ENCODE measurements at regions not wholly inside any gene's neighbourhood (a gene's known extent, or its start where the extent isn't known, plus 50 kb on each side); places are given as distances from the start of the nearest gene placed in this dataset.

DNA sequence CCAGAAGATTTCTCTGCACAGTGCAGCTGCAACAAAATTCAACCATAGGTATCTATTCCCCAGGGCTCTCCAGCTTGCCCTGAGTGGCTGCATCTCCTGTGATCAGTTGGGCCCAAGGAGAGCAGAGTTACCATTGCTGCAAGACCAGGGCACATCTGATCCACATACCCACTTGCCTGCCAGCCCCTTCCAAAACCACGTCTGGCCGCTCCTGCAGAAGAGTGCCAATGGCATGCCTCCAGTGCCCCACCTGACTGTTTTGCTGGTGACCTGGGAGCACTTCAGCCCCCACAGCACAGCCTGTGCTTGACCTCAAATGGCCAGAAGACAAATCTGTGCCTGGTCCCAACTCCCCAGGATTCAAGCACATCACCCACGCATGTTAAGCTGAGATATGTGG, 526.1 kb upstream of the GBE1 start:
- DNase-seq (ENCODE audit: low spot score): no peak

- DNase-seq (ENCODE audit: low spot score): no peak
Observed at GRCh38 chr3:82281205-82281604, 519.8 kb upstream of the GBE1 start.

GRCh38 chr3:82276992-82277391, 515.5 kb upstream of the GBE1 start:
- DNase-seq (ENCODE audit: low spot score): no peak

DNA sequence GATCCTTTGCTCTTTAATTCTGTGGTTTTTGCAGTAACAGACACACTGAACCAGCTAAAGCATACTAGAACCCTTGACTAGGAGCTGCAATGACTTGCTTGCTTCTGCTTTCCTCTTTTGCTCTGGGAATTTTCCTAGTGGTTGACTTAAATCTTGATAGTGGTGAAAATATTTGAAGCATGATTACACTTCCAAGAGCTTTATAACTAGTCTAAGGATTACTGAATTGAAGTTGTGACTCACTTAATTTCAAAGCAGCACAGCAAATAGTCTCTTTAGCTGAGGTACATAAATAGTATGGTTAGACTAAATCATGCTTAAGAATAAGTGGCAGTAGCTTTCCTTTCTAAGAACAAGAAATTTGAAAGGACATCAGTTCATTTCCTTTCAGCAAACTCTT, 513.5 kb upstream of the GBE1 start:
- no peak for DNase-seq (ENCODE audit: low spot score)

DNA sequence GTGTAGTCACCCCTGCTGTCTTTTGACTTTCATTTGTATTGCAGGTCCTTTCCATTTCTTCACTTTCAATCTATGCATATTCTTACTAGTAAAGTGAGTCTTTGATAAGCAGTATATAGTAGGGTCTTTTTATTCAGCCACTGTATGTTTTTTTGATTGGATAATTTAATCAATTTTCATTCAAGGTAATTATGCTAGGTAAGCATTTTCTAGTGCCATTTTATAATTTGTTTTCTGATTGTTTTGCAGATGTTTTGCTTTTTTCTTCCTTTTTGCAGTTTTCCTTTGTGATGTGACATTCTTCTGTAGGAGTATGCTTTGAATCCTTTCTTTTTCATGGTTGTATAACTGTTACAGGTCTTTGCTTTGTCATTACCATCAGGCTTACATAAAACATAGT, 504.3 kb upstream of the GBE1 start:
- DNase-seq (ENCODE audit: low spot score): no peak

- DNase-seq (ENCODE audit: low spot score): no peak
Observed at GRCh38 chr3:82262193-82262592, 500.7 kb upstream of the GBE1 start.

DNA sequence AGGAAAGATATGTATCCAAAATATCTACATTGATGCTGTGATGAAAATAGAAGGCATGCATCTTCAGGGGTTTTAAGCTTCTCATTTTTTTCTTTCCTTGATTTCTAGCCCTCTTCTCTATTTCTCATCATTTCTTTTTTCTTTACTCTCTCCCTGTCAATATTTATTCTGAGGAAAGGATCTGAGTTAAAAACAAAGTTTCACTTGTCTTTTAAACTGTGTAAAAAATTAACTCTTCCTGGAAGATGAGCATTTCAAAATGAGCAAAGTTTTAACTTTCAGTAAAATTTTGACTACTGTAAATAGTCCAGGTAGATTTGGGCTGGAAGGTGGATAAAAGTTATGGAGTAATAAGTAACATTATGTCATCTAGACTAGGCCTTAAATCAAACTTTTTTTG, 500.2 kb upstream of the GBE1 start:
- DNase-seq (ENCODE audit: low spot score): no peak

GRCh38 chr3:82261013-82261412, 499.6 kb upstream of the GBE1 start:
- no peak for DNase-seq (ENCODE audit: low spot score)

DNA sequence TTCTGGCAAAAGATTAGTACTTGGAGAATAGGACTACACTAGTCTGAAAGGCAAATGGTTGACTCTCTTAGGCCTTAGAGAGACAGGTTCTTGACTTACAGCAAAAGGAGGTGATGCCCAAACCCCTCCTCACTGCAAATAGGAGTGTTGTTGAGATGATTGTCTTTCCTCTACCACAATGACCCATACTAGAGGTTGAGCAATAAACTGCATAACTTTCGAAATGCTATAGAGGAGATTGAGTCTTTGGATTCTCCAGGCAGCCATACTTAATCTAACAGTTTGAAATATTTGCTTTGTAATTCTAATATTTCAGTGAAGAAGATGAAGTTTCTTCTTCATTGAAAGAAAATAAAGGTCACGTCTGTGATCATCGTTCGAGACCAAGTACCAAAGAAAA, 498.5 kb upstream of the GBE1 start:
- DNase-seq (ENCODE audit: low spot score): no peak

- DNase-seq (ENCODE audit: low spot score): no peak
Observed at GRCh38 chr3:82240322-82240721, 478.9 kb upstream of the GBE1 start.

- no peak for DNase-seq (ENCODE audit: low spot score)
Observed at GRCh38 chr3:82236257-82236656, 474.8 kb upstream of the GBE1 start.

- no peak for DNase-seq (ENCODE audit: low spot score)
Observed at GRCh38 chr3:82229397-82229796, 468.0 kb upstream of the GBE1 start.

GRCh38 chr3:82224661-82225060, 463.2 kb upstream of the GBE1 start:
- DNase-seq (ENCODE audit: low spot score): no peak

DNA sequence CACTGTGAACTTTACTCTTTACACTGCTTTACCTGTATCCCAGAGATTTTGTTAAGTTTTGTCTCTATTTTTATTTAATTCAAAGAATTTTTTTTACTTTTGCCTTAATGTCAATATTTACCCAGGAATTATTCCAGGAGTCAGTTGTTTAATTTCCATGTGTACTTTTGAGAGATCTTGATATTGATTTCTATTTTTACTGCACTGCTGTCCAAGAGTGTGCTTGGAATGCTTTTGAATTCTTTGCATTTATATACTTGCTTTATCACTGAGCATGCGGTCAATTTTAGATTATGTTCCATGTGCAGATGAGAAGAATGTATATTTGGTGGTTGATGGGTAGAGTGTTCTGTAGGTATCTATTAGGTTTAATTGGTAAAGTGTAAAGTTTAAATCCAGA, 461.0 kb upstream of the GBE1 start:
- DNase-seq (ENCODE audit: low spot score): no peak

DNA sequence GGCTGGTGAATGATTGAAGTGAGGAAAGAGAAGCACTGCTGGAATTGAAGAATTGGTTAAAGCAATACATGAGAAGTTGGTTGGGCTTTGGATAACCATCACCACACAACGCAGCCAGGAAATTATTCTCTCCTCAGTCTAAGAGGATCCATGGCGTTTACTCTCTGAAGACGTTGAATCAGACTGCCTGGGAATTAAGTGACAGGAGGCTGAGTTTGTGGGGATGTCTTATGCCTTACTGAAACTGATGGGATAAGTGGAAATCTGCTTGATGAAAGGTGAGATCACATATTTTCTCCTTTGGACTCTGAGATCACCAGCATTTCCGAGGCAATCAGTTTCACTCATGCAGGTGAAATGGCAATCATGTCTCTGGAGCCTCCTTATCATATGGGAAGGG, 456.1 kb upstream of the GBE1 start:
- DNase-seq (ENCODE audit: low spot score): no peak

DNA sequence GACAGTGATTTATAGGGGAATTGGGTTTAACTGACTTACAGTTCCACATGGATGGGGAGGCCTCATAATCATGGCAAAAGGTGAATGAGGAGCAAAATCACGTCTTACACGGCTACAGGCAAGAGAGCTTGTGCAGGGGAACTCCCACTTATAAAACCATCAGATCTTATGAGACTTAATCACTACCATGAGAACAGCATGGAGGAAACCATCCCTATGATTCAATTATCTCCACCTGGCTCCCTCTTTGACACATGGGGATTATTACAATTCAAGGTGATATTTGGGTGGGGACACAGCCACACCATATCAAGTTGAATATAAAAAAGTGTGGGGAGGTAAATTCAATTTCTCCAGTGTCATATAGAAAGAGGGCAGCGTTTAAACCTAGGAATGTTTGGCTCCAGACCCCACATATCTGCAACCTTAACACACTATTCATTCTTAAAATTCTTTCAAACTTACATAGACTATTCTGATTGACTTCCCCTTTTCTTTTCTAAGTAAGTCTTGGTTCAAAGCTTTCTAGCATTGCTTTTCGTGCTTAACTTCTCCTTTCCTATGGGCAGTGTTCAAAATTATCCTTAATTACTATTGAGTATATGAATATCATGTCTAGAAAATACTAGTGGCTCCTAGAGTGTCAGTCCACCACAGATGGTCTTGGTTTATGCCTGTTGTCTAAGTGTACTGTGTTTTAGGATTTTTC, 446.7 kb upstream of the GBE1 start:
- no peak for DNase-seq (ENCODE audit: low spot score)

- no peak for DNase-seq (ENCODE audit: low spot score)
Observed at GRCh38 chr3:82202269-82202668, 440.8 kb upstream of the GBE1 start.

GRCh38 chr3:82201316-82201715, 439.9 kb upstream of the GBE1 start:
- no peak for DNase-seq (ENCODE audit: low spot score)

- no peak for DNase-seq (ENCODE audit: low spot score)
Observed at GRCh38 chr3:82198009-82198408, 436.6 kb upstream of the GBE1 start.

- DNase-seq (ENCODE audit: low spot score): no peak
Observed at GRCh38 chr3:82196645-82197044, 435.2 kb upstream of the GBE1 start.

GRCh38 chr3:82194870-82195269, 433.4 kb upstream of the GBE1 start:
- DNase-seq (ENCODE audit: low spot score): no peak

DNA sequence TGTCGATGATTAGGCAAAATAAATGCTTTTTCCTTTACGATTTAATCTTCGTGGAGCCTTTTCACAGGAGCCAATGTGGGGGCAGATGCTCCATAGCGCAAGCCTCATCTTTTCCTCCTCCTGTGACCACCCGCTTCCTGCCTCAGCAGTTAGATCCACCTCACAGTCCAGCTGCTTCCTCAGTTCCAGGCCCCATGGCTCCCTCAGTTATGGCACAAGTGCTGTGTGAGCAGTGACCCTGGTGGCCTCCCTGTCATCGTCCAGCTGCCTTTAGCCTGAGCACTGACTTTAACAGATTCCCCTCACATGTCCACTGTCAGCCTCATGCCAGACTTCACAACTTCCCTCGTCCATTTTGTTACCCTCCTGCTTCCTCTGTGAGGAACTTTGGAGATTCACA, 424.6 kb upstream of the GBE1 start:
- no peak for DNase-seq (ENCODE audit: low spot score)

DNA sequence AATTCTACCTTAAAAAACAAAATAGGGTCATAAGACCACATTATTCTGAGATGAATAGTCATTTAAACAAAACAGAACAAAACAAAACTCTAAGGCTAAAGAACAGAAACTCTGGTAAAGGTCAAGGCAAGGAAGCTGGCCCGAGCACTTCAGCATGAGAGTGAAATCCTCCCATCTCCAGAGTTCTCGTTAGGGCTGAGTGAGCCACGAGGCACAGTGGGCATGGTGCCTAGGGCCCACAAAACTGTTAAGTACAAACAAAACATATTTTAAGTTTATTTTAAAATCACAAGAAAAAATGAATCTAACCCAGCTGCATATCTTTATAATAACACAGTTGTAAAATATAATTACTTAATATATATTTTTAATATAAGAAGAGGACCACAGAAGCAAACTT, 417.8 kb upstream of the GBE1 start:
- DNase-seq (ENCODE audit: low spot score): no peak

DNA sequence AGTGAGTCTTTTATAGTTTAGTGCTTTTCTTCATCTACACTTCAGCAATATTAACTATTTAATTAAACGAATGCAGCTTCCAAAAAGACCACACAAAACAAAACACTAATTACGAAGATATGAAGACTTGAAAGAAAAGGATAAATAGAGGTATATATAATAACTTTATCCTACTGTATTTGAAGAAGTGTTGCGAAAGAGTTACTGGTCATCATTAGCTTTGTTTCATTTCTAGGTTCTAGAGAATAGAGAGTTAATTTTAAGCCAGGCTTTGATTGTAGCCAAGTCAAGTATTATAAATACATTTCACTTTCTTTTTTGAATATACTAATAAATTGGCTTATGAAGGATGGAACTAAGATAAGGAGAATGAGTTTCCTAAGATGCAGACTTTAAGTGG, 416.8 kb upstream of the GBE1 start:
- no peak for DNase-seq (ENCODE audit: low spot score)

GRCh38 chr3:82177774-82178173, 416.3 kb upstream of the GBE1 start:
- DNase-seq (ENCODE audit: low spot score): no peak

All from left forelimb (tissue), 1 donor.